Fibroblast of skin of left quadriceps (primary cell): ENCODE measurements at regions not wholly inside any gene's neighbourhood (a gene's known extent, or its start where the extent isn't known, plus 50 kb on each side); places are given as distances from the start of the nearest gene placed in this dataset.

ENCODE experiments used
- DNase-seq, 2 experiments: peaks; one replicate each; pipeline ENCODE4 v3.0.0-alpha.2; 2013; ENCODE audit warnings: low read depth in 2 of 2

DNA sequence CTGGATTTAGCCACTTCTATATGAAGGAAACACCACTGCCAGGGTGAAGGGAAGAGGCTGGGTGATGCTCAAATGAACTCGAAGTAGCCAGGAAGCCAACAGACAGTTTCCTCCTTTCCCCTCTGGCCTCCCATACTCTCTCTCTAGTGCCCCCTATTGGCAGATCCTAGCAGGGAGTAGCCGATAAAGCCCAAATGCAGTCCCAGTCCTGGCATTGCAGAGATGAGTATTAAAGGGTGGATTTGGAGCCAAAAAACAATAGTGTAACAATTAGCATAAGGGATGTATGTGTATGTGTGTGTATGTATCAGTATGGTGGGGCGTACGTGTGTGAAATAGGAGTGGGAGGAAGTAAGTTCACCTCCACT, 213.8 kb upstream of the LDB2 start:
- no peak for DNase-seq

DNA sequence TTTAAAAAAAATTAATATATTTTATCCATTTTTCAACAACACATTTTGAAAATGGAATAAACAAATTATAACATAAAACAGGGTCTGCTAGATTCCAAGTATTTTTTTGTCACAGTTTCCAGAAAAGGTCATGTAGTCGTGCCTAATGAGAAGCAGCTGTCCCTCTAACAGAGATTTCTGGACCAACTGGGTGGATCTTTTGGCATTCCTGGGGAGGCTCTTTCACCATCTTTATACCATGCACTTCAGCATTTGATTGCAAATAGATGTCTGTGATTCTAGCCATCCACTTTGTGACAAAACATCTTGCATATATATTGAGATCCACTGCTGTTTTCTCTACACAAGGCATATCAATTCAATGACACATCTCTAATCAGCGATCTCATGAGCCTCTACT, 210.7 kb upstream of the LDB2 start:
- DNase-seq = peak in 1 of 2 experiments; percentile 40

DNA sequence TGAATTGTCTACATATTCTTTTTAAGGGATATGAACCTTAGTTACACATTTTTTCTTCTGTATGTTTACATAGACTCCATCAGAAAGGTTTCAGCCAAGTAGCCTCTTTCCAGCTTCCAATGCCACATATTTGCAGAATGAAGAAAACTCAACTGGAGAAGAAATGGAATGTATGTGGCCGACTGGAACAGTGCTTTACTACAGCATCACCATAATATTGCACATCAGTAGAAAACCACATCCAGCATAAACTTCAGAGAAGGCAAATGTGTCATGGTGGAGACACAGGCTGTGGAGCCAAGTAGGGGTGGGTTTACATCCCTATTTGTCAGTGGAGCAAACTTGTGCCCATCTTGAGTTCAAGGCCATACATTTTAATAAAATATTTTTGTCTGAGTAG, 204.8 kb upstream of the LDB2 start:
- DNase-seq = peak; percentile 69 to 78

DNA sequence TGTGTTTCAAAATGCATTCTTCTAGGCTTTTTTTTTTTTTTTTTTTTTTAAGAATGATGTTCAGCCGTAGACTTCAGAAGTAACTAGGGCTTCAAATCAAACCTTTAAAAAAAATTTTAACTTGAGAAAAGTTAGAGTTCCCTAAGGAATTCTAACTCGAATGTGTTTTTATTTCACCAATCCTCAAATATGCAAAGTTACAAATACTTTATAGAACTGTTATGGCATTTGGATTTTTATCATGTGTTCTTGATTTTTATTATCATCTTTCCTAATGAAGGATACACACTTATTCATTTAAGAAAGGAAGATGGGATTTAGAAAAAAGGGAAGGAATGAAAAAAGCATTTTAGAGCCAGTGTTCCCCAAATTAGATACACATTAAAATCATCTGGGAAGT, 200.6 kb upstream of the LDB2 start:
- DNase-seq = peak; percentile 52 to 53

DNA sequence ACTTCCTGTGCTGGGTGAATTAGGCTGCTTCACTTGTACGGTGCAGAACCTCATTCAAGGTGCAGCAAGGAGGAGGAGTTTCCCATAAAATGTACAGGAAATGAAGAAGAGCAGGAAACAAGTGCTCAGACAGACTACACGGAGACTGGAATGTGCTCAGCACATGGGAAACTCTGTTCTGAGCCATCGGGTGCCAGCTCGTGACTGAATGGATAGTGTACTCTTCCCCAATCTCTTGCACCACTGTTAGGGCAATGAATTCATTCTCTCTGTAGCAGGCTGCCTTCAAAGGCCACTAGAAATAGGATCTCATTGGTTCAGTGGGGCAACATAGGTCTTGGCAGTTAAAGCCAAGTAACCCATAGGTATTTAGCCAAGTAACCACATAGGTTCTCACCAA, 200.0 kb upstream of the LDB2 start:
- DNase-seq = no peak

DNA sequence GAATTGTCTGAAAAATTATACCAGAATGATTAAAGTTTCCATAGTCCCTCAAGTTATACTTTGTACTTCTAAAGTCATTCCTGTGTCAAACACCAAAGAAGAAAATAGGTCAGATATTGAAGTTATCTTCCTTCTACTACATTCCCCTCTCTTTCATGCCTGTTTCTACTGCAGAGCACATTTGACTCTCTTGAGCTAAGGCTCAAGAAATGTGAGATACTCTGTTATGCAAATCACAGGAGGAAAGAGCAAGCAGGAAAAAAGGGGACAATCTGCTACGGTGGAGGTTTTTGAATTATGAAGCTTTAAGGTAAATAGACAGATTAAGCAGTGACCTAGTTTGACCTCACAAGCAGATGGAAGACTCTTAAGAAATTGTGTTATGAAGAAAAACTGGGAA, 198.9 kb upstream of the LDB2 start:
- no peak for DNase-seq

DNA sequence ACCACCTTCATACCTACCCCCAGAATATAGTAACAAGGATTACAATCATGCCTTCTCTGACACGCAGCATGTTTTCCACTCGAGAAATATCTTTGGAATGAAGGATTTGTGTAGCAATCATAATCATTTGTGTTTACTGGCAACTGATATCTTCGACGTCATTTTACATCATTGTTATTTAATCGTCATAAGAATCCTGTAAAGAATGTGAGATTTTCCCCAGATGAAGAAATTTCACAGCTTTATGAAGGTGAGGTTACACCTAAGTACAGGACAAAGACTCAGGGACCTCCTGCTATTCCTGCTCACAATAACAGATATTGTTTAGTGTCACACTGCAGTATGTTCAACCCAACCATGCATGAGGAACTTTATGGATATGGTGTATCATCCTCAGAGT, 198.2 kb upstream of the LDB2 start:
- DNase-seq = no peak

DNA sequence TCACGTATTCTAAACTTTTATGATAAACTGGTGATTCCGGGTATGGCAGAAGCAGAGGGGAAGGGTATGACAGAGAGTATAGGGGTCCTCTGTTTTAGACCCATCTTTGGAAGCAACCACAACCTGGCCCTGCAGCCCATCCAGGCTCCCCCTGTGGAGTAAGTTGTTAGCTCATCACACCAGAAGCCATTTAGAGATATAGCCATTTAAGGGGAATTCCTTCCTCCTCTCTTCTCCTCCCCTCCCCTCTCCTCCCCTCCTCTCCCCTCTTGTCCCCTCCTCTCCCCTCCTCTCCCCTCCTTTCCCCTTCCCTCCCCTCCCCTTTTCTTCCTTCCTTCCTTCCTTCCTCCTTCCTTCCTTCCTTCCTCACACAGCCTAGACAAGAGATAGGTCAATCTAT, 197.3 kb upstream of the LDB2 start:
- no peak for DNase-seq

DNA sequence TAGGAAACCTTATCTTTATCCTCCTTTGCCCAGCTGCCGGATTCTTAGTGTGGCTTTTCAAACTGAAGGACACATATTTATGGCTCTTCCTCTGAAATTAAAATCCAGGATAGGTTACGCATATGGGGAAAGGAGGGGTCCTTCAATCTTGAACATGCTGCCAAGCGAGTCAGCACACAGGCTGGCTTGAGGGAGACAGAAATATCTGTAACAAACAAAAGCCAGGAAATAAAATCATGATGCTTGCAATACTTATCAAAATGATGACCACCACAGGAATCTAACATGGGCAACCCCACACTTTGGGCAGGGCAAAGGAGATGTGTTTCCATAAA, 196.4 kb upstream of the LDB2 start:
- peak in 1 of 2 experiments; percentile 27 for DNase-seq

DNA sequence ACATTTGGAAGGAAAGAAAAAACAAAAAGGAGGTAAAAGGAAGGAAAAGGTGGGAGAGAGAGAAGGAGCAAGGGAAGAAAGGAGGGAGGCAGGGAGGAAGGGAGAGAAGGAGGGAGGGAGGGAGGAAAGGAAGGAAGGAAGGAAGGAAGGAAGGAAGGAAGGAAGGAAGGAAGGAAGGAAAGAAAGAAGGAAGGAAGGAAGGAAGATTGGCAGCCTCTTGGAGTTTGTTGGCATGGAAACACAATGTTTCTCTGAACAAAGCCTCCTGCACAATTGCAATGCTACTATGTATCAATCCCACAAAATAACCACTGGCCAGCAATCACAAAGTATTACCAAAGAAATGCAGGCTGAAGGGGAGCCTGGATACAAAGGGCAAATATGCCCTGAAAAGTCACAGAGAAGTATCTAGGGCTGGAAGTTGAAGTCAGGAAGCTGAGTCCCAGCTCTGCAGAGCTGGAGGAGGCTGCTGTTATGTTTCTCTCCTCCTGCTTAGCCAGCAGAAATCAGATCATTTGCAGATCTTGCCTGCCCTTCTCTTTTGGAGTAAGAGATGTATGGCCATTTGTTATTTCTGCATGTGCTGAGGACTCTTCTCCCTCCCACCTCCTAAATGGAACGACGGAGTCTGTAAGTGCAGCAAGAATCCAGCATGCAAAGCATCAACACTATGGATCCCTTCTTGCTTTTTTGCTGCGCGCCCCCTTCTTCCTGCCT, 195.9 kb upstream of the LDB2 start:
- no peak for DNase-seq

DNA sequence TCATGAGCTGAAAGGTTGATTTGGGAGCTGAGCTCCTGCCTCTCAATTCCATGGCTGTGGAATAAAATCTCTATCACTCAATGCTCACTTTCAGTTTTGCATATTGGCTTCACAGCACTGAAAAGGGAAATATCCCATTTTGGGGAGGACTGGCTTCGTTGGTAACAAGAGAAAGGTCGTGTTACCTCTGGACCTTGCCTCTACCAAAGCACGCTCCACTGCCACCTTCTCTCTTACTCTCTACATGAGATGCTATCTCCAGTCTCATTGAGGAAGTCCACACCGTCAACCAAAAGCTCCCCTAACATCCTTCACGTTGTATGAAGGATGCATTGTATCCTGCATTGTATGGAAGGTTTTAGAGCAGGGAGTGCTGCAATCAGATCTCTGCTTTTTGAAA, 195.0 kb upstream of the LDB2 start:
- DNase-seq = no peak

DNA sequence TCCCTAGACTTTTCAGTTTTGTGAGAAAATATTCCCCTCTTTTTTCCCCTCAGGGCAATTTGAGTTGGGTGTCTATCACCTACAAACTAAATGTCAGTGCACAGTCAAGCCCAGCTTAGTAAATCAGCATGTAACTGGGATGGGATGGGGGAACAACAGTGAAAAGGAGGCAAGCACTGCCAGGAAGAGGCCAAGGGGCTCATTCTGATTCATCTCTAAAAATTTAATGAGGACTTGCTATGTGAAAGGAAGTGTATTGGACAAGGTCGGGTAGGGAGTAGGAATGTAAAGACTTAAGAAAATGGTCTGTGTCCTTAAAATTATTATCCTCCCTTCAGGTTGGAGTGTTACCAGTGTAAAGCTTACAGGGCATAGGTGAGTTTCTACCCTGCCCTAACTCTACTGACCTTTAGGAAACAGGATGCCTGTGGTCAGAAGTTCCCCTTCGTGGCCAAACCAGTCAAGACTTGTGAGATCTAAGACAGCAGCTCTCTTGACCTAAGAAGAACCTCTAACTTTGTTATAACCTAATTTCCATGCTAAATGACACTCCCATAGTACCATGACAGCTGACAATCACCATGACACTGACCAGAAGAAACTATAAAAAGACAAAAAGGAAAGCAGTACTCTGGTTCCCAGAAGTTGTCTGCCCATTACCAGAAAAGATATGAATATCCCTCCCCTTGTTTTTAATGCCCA, 194.4 kb upstream of the LDB2 start:
- no peak for DNase-seq

DNA sequence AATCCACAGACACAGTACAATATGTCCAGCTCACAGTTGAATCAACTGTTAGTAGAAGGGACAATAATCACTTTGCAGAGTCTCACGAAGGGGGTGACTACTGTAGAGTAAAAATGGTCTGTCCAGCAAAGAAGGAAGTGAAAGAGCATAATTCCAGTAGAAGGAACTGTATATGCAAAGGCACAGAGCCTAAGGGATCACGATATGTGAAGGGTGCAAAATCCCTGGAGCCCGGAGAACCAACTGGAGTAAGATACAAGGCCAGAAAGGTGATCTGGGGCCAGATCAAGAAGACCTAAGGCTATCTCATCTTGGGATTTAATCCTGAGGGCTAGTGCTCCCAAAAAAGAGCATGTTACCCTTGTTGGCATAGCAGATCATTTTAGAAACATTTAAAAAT, 192.7 kb upstream of the LDB2 start:
- no peak for DNase-seq

DNA sequence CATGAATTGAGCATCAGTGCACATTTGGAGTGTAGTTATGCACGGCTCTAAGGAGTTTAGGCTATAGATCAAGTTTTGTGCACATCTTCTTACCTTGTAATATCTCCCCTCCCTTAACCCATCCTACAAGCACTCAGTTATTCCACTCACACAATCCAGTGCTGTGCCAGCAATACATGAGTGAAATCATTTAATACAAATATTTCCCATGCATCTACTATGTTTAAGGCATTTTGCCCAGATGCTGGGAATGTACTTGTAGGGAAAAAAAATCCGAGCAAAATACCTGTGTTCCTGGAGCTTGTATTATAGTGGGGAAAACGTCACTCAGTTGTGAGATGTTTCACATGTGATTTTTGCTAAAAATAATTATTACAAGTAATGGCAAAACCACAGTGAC, 191.6 kb upstream of the LDB2 start:
- DNase-seq = no peak

DNA sequence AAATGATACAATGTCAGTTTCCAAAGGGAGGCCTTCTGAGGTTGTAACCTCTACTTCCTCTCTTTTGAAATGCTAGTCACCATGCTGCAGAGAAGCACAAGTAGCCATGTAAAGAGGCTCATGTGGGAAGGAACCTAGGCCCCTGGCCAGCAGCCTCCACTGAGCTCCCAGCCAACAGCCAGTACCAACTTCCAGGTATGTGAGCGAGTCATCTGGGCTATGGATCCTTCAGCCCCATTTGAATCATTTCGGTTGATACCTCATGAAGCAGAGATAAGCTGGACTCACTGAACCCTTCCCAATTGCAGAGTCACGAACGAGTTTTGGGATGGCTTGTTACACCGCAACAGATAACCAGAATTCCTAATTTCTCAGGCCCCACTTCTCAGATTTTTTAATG, 187.0 kb upstream of the LDB2 start:
- no peak for DNase-seq

DNA sequence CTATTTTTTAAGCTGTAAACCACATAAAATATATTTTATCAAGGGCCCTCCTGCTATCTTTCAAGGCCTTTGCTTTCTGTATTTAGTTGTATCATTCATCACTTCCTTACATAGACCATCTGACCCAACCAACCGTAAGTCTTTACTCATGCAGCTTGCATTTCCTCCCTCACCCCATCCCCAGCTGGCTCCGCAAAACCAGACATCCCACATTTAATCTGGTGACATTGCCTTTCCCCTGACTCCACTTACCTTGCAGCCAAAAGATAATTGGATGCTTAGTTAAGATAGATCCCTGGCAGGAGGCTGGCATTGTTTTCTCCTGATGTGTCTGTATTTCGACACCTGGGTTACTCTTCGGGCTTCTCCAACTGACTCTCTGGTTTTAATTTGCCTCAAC, 183.7 kb upstream of the LDB2 start:
- peak in 1 of 2 experiments; percentile 59 for DNase-seq

DNA sequence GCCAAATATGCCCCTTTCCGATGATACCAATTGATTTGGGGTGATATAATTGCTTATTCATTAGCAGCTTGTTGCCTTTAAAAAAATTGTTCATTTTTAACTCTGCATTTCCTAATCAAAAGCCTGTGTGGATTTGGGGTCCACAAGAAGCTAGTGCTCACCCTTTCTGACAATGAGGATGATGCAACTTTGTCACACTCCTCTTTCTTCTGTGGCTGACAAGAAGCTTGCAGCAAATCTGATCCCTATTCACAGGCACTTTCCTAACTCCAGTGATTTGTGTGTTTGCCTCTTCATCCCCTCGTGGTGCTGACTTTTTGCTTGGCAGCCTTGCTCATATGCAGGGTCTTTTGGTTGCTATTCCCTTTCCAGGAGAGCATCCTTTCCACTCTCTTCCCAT, 182.7 kb upstream of the LDB2 start:
- no peak for DNase-seq

DNA sequence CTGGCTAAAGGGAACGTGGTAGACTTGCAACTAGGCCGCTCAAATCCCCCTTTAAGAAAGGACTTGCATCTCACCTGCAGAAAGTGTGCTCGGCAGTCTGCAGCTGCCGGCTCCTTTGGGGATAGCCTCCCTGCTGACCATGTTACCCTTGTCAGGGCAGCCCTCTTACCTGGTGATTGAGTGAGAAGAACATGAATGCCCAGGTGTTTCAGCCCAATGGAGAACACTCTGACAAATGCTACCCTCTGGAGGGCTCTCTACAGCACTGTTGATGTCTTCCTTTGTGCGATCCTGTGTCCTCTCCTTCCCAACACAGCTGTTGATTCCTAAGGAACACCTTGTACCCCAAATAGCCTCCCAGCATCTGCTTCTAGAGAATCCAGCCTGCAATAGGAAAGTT, 178.7 kb upstream of the LDB2 start:
- DNase-seq = no peak

DNA sequence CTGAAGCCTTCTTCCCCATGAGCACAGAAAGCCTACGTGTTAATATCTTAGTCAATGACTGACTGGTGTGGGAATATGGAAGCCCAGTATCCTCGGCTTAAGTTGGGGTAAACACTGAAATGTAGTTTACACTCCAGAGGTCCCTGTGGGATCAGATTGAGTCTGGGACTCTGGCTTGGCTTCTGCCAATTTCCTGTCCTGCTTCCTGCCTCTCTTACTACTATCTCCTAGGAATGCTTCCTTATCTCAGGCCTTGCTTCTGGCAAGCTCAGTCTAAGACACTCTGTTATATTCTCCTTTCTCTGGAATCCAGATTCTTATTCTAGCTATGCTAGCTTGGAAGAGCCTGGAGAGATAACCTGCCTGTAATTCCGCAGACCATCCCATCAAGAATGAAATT, 174.0 kb upstream of the LDB2 start:
- no peak for DNase-seq

DNA sequence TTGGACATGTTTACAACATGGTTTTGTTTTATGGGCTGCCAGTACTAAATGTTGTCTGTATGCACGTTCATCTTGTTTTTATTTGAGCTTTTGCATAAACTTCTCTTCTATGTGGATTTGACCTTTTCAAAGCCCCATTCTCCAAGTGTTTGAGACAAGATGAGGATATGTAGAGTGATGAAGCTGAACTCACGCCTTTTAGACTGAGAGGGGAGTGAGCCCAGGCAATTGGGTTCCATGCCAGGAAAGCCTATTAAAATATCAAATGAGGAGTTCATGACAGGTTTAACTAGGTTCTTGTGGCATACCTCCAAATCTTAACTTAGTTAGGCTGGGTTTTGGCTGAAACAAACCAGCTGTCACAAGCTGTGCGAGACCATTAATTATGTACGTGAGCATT, 170.4 kb upstream of the LDB2 start:
- DNase-seq = peak in 1 of 2 experiments; percentile 51

DNA sequence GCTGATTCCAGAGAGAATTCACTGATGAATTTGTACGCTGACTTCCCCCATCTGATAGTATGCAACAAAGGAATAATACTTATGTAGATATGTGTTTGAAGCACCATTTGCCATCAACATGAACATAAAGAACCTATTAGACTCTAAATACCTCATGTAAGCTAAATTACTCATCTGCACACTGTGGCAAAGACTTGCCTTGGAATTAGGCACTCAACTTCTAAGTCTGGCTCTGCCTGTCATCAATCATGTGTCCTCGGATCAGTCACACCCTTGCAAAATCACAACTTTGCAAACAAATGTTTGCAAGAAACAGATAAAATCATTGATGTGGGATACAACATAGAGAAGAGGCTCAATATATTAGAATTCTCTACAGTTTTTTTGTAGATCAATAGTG, 169.9 kb upstream of the LDB2 start:
- DNase-seq = peak in 1 of 2 experiments; percentile 34

DNA sequence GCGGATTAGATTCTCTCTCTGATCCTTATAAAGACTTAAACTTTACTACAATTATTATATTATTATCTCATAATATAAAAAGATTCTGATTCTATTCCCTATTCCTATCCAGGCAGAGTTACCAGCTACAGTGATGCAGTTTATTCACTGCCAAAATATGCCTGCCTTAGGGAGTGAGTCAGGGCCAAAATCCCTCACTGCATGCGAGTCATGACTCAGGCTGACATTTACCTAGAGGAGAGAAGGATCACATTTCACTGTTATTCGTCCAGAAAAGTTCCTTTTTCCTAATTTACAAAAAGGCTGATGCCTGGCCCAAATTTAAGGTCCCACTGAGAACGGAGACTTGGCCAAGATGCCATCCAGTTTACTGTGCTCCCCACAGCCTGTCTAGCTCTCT, 168.5 kb upstream of the LDB2 start:
- DNase-seq = peak; percentile 81 to 83

DNA sequence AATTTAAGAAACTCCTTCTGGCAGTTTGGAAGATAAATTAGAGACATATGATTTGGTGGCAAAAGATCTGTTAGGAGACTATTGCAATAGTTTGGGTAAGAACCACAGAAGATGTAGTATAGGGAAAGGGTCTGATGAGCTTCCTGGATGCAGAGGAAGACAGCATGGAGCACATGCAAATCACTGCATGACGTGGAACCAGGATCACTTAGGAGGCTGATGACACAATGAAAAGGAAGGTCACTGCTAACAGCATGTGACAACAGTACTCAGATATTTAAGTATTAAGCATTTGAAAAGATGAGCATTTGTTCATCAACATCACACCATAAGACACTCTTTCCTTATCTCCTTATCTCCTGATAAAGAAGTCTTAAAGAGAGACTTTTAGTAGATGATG, 167.8 kb upstream of the LDB2 start:
- DNase-seq = no peak

DNA sequence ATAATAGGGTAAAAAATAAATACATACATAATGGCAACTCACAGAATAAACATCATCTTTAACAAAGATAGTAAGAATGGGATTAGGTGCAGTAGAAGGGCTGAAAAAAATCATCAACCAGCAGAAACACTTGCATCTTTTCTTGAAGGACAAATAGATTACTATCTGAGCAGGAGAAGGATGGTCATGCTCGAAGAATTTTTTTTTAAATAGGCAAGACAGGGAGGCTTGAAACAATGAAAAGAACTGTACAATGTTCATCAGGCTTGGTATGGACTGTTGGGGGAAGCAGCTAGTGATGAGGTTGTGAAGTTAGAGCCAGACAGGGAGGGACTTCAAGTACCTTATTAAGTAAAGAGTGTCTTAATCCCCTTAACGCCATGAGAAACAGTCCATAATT, 167.4 kb upstream of the LDB2 start:
- DNase-seq = no peak
